DMS53 treated with DMSO at 0.1 percent for 48 hours (cell line): ENCODE measurements at regions not wholly inside any gene's neighbourhood (a gene's known extent, or its start where the extent isn't known, plus 50 kb on each side); places are given as distances from the start of the nearest gene placed in this dataset.
"Not testable (repeated sequence)": the region's sequence is repeated elsewhere in the genome, so short reads cannot be mapped to it uniquely, and the experiment has no call there.

Experiments used
- DNase-seq: peaks from one replicate; lab custom pipeline; 2025; ENCODE audit not compliant: unreplicated experiment; lab: John Stamatoyannopoulos, UW

DNA sequence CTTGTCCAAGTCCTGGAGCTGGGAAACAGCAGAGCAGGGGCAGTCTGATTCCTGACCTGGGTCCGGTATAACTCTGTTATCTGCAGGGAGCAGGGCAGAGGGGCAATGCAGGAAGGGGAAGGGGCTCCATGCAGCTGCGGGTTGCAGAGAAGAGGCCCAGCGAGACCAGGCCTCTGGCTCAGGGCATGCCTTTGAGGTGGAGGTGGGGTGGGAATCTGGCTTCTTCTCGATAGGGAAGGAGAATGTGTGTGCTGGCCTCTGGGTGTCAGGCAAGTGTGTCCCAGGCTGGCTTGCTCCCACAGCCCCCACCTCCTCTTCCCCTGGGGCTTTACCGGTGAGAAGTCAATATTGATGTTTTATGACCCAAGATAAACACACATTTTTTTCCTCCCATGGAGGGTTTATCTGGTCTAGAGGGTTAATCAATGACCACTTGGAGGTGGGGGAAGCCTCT is 187.1 kb upstream of the HAAO start:
- peak; percentile 29 for DNase-seq

DNA sequence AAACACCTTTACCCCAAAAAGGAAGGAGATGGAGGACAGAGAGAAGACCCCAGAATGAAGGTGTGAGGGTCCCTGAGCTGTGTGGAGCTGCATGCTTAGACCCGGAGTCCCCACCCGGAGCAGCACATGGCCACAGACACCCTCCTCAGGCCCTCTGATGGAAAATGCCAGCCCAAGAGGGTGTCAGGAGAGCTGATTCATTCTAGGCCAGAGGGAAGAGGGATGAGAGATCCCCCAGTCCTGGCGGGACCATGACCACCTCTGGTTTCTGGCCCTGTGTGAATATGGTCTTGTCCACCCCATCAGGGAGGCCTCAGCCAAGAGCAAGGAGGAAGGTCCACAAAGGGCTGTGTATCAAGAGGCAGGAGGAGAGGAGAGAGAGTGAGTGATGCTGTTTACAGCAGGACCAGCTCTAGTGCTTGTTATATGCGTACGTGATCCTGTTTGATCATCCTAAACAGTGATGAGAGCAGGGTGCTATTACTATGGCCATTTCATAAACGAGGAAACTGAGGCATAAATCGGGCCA is 186.6 kb upstream of the HAAO start:
- peak; percentile 10 for DNase-seq

DNA sequence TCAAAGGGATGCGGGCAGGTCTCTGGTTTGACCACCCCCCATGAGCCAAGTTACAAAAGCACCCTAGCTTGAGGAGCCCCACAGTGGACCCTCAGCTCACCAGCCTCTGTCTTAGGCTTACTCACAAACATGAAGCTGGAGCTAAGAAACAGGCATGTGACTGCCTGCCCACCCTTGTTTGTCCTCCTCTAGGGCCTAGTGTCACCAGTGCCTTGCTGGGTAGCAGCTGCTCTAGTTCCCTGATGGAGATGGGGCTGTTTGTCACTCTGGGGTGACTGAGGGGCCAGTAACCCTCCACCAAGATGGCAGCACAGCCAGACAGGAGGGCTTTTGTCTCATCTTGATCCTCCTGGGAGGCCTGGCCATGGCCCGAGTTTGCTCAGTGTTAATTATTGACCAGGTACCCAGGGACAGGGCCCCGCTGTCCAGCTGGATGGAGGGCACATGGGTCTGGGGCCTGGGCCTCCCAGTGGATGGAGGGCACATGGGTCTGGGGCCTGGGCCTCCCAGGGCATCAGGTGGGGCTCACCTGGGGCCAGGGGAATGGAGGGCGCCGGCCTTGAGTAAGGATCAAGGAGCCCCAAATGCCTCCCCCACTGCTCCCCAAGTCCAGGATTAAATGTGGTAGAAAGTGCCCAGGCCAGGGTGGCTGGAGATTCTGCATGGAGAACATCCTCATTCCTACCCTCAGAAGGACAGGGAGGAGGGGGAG is 185.9 kb upstream of the HAAO start:
- DNase-seq = no peak

DNA sequence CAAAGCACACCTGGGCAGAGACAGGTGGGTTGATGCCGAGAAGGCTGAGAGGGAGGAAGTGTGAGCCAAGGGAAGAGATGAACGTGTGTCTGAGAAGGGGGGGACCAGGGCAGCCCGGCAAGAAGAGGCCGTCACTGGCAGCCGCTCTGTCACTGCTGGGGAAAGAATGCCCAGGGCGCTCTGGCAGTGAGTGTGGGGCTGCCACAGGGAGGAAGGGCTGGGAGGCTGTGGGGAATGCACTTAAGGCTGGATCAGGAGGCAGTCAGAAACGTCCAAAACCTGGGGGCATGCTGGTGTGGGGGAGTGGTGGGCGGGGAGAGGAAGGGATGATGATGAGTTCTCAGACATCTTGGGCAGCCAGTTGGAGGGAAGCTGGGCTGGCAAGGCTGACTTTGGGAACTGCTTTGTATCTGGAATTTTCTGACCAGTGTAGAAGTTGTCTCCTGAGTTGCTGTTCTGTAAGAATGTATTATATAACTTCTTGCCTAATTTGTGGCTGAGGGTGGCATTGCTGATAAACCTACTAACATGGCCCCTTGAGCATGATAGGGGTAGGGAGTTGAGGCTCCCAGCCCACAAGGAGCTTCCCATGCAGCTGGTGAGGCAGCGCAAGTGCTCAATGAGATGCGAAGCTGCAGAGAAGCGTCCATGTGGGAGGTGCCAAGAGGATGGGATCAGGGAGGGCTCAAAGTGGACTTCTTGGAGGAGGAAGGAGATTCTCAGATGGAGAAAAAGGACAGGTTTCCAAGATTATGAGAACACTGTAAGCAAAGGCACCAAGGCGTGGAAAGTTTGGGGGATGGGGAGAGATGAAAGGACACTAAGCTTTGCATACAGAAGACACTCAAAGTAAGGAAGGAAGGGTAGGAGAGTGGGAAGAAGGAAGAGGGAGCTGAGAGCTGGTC is 185.1 kb upstream of the HAAO start:
- no peak for DNase-seq

DNA sequence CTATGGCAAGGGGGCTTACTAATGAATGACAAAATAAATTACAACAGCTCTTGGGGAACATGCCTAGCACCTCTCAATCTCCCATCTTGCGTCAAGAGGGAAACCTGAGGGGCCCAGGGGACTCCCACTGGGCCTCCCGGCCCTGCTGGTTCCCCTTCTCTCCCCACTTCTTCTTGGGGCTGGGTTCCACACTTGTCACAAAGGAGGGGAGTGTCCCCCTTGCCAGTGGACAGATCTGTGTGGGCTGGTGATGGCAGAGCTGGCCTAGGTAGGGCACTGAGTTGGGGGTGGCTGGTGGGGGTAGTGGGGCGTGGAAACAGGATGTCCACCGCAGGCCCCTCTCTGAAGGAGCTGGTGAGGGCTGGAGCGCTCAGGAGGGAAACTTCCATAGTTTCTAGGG is 184.0 kb upstream of the HAAO start:
- DNase-seq = no peak

DNA sequence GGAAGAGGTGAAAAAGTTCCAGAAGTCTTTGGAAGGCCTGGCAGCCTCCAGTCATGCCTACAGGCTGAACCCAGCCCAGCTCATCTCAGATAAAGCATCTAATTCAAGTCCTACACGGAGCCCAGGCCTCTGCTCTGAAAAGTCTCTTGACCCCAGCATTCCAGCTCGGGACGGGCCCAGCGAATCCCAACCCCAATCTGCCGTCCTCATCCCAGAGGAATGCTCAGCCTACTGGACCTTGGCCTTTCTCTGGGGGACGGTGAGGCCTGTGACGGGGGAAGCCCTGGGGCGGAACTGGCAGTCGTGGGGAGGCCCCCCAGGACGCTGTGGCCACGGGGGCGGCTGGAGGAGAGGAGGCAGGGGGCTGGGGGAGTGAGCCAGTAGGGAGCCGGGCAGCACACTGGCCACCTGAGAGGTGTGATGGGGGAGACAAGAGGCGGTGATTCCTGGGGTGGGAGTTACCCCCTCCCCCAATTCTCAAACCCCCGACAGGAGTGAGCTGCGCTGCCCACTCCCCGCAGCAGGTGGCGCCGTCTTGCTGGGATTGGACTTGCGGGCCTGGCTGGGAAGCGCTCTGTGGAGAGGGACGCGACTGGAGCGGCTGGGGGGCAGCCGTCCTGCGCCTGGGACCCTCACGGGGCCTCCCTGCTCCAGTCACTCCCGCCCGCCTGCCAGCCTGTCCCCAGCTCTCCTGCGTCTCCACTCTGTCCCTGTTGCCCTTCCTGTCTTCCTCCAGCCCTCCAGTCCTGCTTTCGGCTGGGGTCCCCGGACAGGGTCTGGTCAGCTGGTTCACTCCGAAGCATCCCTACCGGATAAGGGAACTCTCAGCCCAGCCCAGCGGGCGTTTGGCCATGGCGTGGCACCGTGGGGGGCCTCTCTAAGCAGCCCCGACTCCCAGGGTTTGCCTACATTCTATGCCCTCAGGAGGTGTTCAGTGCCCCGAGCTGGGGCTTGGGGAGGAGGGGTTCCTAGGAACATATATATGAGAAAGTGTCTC is 182.6 kb upstream of the HAAO start:
- no peak for DNase-seq

DNA sequence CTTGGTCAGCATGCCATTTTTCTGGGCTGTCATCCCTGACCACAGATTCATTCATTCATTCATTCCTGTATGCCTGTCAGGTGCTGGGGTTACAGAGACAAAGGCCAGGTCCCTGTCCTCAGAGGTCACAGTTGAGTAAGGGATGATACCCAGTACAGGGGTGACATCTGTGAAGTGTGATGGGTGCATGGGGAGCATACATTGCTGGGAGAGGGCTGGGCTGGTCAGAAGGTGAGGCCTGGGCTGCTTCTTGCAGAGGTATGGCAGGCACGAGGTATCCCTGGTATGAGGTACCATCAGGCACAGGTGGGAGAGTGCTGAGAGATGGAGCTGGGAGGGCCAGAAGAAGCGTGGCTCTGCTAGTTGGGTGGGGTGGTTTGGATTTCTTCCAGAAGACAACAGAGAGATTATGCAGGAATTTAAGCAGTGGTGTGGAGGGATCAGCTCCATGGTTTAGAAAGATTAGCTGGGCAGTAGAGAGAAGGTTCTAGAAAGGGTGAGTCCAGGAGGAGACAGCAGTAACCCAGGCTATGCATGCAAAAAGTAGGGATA is 181.9 kb upstream of the HAAO start:
- no peak for DNase-seq

DNA sequence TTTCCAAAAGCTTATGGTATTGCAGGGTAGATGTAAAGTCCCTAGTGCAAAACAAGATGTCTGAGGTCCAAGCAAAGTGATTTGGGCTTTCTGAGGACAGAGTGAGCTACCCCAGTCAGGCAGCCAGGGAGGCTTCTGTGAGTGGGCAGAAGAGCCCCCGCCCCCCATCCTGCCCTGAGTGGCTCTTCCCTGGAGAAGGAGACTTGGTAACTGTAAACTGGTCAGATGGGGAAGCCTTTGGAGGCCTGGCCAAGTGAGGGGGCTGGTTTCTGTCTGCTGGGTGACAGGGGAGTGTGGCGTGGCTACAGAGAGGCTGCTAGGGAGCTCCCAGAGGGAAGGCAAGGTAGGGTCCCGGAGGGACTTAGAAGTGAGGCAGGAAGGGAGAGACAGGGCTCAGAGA is 181.3 kb upstream of the HAAO start:
- no peak for DNase-seq

DNA sequence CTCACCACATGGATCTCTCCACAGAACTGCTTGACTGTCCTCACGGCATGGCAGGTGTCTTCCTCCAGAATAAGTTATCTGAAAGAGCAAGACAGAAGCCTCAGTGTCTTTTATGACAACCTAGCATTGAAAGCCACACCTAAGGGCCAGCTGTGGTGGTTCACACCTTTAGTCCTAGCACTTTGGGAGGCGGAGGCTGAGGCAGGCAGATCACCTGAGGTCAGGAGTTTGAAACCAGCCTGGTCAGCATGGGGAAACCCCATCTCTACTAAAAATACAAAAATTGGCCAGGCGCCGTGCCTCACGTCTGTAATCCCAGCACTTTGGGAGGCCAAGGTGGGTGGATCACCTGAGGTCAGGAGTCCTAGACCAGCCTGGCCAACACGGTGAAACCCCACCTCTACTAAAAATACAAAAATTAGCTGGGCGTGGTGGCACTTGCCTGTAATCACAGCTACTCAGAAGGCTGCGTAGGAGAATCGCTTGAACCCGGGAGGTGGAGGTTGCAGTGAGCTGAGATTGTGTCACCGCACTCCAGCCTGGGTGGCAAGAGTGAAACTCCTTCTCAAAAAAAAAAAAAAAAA is 180.6 kb upstream of the HAAO start:
- not testable (repeated sequence) for DNase-seq

DNA sequence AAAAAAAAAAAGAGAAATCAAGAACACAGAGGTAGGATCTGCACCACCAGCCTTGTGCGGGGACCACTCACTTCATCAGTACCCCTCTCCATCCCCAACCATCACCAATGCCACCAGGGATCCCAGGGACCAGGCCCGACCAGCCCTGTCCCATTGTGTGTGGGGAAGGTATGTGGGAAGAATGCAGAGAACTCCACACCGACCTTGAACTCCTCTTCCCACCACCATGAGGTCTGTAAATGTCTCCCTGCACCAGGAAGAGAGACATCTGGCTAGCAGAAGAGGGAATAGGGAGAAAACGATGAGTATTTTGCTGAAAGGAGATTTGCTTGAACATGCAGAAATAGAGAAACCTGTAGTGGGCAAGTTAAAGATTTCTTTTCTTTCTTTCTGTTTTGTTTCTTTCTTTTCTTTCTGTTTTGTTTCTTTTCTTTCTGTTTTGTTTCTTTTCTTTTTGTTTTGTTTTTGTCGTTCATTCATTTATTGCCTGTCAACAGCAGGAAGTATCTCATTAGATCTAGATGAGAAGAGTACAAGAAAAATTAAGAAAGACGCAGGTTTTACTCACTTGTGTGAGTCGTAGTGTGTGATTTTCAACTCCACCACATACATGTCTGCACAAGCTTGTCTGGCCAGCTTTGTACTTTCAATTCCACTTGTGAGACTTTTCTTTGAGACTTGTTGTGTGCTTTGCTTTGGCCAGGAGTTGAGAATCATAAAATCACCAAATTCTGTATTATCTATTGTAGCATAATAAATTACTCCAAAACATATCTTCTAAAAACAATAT is 179.8 kb upstream of the HAAO start:
- DNase-seq = no peak

DNA sequence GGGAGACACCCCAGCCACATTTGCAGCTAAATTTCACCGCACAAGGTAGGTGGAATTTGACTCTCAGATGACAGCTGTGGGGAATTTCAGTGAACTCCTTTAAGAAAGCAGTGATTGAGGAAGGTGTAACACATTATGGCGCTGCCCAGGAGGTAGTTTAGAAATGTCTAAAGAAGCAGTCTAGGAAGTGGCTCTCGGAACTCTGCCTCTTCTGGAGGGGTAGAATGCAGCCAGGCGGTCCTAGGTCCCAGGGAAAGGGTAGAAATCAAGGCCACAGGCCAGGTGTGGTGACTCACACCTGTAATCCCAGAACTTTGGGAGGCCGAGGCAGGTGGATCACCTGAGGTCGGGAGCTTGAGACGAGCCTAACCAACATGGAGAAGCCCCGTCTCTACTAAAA is 179.0 kb upstream of the HAAO start:
- DNase-seq = no peak

DNA sequence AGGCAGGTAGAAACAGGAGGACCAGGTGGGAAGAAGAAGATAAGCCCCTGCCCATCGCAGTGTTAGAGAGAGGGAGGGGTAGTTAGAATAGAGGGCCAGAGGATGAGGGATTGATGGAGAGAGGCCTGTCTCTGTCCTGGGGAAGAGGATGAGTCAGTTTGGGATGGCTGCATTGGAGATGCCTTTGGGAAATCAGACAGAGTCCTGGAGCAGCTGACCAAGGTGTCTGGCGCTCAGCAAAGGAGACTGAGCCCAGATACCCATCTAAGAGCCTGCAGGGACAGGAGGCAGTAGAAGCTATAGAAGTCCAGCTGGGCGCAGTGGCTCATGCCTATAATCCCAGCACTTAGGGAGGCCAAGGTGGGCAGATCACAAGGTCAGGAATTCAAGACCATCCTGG is 177.8 kb upstream of the HAAO start:
- no peak for DNase-seq

DNA sequence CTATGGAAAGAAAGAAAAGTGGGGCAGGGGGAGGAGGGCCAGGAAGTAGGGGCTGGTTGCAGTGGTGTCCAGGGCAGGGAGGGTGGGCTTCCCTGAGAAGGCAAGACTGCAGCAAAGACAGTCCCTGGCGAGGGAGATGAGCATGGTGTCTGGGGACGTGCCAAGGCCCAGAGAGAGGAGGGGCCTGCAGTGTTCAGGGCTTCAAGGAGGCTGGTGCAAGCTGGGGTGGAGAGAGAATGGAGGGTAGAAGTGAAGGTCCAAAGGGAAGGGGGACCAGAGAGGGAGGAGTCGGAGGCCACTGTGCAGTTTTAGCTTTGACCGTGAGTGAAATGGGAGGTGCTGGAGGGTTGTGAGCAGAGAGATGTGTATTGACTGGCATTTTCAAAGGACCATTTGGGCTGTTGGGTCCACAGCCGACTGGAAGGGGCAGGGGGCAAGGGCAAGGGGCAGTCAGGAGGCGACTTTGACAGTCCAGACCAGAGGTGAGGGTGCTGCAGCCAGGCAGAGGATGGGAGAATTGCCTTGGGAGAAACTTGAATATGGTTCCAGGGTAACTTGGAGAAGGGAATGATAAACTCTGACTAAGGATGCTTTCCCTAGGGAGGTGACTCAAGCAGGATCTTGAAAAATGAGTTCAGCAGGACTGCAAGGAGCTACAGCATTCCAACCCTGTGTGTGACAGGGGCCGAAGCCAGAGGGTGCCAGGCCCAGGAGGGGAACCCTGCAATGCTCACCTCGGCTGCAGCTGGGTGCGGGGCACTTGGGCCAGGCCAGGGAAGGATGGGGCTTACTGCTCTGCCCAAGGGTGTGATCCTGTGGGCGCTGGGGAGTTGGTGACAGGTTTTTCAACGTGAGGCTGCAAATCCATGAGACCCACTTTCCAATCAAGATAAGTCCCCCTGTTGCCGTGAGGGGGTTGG is 177.1 kb upstream of the HAAO start:
- no peak for DNase-seq

DNA sequence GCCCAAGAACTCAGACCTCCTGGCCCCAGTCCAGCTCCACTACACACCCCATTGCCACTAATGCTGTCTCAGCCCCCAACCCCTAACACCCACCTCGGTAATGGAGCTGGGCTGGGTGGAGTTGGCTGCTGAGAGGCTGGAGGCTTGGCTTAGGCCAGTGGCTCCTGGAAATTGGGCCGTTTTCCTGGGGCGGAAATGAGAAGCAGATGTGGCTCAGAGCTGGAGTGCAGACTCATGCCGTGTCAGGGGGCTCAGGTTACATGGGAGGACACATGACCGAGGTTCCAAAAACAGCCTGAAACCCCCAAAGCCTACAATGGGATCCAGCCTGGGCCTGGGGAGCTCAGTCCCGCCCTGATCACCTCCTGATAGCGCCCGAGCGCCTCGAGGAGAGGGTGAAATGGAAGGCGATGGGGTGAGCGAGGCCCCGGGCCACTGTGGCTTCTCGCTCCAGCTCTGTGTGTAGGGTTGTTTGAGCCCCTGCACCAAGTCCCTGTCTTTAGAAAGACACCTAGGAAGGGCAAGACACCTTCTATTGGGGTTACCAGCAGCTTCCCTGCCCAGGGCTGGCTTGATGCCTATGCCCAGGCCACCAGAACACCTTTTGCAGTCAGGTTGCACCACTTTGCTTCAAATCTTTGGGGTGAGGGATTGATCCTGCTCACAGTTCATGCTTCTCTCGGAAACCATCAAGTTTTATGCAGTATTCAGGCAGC is 175.7 kb upstream of the HAAO start:
- no peak for DNase-seq

DNA sequence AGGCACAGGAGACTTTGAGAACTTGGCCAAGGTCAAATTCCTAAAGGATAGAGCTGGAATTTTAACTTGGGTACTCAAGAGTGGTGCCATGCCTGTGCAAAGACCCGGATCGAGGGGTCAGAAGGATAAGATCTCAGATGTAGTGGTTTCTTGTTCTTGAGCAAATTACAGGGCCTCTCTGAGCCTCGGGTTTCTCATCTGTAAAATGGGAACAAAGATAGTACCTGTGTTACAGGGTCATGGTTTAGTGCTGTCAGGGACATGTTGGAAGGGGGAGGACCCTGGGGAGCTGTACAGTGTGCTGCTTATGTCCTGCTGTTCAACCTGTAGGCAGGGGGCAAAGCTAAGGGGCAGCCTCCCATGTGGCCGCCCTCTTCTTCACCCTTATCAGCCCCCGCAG is 173.5 kb upstream of the HAAO start:
- no peak for DNase-seq

DNA sequence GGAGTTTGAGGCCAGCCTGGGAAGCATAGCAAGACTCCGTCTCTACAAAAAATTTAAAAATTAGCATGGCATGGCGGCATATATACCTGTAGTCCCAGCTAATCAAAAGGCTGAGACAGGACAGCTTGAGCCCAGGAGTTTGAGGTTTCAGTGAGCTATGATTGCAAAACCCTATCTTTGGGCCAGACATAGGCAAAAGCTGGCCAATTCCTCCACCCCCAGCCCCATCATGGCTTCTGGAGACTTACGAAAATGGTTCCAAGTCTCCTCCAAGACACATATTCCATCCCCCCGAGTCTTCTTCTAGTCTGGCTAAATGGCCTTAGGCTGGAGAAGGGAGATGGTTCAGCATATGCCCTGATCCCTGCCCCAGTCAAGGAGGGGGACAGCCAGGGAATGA is 172.8 kb upstream of the HAAO start:
- no peak for DNase-seq

DNA sequence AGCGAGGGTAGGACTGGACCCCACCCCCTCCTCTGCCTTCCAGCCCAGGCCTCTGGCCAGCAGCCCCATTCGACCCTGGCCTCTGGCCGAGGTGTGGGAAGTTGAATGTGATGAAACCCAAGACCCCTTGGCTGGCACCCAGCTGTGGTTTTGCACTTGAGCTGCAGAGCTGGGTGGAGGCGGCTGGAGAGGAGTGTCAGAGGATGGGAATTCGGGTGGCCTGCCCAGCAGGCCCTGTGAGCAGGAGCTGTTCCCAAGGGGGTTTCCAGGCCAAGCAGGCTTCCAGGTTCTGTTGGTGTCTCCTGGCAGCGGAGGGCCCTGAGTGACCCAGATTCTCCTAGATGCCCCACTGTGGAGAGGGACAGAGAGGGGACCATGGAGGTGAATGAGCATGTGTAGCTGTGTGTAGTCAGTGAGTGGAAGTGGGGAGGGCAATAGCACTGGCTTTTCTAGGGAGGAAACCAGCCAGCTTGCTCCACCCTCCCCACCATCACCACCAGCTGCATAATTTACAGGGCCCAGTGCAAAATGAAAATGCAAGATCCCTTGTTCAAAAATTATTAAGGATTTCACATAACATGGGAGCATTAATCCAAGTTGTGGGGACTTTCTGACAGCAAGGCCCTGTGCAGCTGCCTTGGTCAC is 172.2 kb upstream of the HAAO start:
- DNase-seq = no peak
